NK-92 treated with Interleukin-12 subunit alpha and Interleukin-12 subunit beta, amount 100 ng/mL, for 24 hours (cell line): ENCODE measurements at regions not wholly inside any gene's neighbourhood (a gene's known extent, or its start where the extent isn't known, plus 50 kb on each side); places are given as distances from the start of the nearest gene placed in this dataset.

Experiments used
- DNase-seq: peaks from one replicate; lab custom pipeline; 2025; lab: John Stamatoyannopoulos, UW

DNA sequence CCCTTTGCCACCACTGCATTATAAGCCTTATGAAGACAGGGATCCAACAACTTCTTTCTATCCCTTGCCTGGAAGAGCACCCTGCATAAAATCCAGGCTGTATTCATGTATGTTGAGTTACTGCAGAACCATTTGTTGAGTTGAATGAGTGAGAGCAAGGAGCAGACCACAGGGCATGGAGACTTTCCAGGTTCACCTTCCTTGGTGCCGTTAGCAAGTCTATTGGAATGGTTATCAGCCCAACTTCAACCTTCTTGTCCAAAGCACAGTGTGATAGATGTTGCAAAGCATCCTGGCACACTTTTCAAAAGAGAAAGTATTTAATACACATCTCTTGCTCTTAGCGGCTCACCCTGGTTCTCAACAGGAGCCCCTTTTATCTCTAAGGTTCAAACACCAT lies 100.9 kb upstream of the CLDN10 start:
- DNase-seq = no peak

DNA sequence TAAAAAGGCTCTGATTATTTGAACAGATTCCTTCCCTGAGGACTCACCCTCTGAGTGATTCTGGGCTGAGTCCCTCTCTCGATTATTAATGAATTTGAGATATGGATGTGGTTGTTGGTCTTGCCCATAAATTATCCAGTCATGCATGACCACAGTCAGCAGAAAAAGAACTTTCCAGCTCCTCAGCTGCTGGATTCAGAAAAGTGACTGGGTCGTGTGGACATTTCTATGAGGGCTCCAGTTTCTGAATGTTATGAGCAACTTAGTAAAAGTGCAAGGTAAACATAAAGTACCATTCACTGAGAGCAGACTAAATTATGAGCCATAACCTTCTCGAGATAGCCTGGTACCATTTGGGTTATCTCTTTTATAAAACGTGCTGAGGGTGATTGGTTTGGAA lies 100.1 kb upstream of the CLDN10 start:
- no peak for DNase-seq

DNA sequence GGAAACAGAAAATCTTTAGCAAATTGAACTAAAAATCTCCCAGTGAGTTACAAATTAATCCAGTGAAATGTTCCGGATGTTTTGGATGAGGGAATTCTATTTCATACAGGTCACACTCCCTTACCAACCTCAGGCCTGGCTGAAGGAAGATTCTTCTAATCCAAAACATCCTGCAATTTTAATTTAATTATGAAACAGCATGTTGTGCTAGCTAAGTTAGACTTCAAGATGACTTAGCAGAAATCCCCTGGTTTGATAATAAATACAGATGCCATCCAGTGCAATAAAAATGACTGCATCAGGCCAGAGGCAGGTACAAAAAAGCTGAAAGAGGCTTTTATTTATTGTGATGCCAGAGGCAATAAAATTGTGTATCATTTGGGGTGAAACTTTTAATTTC lies 96.7 kb upstream of the CLDN10 start:
- no peak for DNase-seq

GRCh38 chr13:95456815-95457214 lies 95.7 kb upstream of the CLDN10 start:
- DNase-seq = no peak

DNA sequence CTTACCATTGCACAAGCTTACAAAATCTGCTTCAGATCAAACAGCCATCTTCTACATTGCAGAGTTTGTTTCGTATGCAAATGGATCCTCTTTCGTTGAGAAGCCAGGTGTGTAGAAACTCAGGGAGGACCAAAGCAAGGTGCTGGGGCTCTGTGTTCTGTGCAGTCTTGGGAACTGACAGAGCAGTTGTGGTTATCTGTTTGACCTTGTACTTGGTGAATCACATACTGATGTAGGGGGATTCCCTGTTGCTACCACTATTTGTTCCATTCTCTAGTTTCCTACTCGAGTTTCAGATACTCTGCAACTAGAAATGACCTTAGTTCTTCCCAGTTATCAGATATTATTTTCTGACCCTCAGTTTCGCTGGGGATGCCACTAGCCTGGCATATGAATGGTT lies 95.2 kb upstream of the CLDN10 start:
- DNase-seq = peak; percentile 28

DNA sequence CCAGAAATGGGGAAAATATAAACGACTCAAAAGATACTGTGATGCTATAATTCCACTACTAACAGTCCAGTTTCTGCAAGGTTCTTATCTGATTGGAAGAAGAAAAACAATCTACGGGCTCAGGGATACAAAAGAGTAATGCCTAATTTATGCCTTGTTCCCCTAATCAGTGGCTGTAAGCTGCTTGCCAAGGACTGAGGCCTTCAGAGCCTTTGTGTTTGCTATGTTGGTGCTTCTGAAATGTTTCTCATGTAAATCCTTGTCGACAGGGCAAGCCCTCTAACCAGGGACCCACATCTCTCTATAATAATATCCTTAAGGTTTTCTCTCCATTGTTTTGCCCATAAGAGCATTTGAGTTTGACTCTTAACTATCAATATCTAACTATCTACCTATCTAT lies 89.7 kb upstream of the CLDN10 start:
- DNase-seq = no peak

- DNase-seq = no peak
These were observed 89.0 kb upstream of the CLDN10 start for GRCh38 chr13:95463531-95463930.

DNA sequence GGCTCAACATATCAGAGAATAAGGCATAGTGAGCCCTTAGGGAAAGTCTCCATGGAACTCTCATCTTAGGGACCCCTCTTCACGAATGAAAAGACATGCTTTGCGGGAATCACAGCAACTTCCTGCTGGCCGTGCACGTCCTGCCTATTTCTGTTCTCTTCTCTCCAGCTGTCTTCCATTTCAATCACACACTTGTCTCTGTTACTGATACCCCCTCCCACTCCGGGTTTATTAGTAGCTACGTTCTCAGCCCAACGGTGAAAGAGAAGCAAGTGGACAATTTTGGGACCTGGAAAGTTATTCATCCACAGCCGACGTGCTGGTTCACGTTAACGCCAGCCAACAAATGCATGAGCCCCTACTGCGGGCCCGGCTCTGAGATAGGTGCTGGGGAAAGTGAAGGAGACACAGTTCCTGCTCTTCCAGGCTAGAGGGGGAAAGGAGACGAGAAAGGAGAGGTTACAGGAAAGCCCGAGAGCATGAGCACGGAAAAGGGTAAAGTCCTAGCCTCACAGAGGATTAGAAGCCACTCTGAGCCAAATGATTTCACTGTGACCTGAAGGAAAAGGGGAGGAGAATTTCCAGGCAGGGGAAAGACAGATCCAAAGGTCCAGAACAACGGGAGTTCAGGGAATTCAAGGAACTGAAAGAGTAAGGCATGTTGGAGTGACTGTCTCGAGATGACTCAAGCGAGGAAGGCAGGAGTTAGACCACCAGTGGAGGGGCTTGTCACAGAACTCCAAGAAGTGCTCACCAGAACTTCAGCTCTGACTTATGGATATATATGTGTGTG lies 81.8 kb upstream of the CLDN10 start:
- DNase-seq = no peak

GRCh38 chr13:95471960-95472359 lies 80.6 kb upstream of the CLDN10 start:
- DNase-seq = no peak

GRCh38 chr13:95474992-95475391 lies 77.5 kb upstream of the CLDN10 start:
- no peak for DNase-seq

DNA sequence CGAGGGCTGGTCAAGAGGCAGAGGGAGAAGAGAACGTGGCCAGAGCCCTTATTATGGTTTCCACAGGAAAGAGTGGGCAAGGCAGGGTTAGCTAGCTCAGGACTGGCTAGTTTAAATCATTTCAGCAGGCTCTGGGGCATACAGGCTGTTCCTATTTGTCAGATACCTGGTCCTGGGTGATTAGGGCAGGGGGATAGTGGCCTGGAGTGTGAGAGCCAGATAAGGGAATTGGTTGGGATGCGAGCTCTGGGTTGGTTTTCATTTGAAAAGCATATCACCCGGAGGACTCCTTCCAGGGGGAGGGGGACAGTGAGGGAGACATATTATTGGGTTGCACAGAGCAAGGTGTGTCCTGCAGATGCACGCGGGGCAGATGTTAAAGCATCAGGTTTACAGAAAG lies 75.3 kb upstream of the CLDN10 start:
- DNase-seq = no peak

GRCh38 chr13:95479731-95480130 lies 72.8 kb upstream of the CLDN10 start:
- DNase-seq = no peak

- no peak for DNase-seq
These were observed 72.4 kb upstream of the CLDN10 start for GRCh38 chr13:95480131-95480545.

GRCh38 chr13:95480791-95481780 lies 71.4 kb upstream of the CLDN10 start:
- no peak for DNase-seq

- DNase-seq = no peak
These were observed 68.5 kb upstream of the CLDN10 start for GRCh38 chr13:95484052-95484451.

GRCh38 chr13:95485045-95485517 lies 67.4 kb upstream of the CLDN10 start:
- DNase-seq = peak; percentile 18

DNA sequence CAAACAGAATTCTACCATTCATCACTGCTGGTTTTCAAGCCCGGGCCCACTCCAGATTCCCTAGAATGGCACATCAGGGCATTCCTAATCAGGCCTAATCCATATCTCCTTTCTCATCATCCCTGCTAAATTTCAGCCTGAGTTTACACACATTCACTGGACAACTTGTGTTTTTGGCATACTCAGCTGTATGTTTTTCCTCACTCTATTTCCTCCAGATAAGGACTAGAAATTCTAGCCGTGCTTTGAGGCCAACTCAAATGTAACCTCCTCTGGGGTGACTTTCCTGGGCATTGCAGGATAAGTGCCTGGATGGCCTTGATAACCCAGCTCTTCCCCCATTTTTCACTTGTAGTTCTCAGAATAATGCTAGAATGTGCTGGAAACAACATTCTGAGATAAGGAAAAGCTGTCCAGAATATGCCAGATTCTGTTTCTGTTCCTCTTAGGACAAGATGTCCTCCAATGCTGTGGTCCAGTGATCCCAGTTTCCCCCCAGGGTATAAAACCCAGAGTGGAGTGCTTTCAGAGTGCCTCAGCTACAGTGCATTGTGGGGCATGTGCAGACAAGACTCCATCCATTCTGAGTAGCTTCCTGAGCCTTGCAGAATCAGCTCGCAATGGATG lies 66.9 kb upstream of the CLDN10 start:
- no peak for DNase-seq

- DNase-seq = no peak
These were observed 60.3 kb upstream of the CLDN10 start for GRCh38 chr13:95492044-95492801.

DNA sequence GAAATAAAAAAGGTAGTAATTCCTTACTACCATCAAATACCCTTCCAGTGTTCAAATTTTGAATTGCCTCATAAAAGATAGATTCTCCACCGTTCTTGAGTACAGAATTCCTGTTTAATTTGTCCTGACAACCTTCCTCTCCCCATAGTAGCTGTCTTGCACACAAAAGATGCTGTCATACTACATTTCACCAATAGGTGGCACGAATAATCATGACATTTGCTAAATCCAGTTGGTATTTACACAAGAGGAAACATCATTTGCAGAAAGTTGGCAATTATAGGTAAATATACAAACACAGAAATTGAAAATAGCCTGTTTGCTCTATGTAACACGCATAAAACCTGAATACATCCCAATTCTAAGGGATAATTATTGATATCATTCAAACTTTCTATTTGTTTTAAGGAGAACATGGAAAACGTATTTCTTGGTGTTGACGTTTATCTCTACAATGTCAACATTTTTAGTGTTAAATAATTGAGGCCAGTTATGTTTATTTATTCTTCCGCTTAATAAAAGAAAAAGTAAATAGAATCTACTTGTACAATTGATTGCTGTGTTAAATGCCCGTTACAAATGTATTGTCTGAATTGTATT lies 58.3 kb upstream of the CLDN10 start:
- no peak for DNase-seq

- DNase-seq = no peak
These were observed 56.0 kb upstream of the CLDN10 start for GRCh38 chr13:95496485-95496884.

DNA sequence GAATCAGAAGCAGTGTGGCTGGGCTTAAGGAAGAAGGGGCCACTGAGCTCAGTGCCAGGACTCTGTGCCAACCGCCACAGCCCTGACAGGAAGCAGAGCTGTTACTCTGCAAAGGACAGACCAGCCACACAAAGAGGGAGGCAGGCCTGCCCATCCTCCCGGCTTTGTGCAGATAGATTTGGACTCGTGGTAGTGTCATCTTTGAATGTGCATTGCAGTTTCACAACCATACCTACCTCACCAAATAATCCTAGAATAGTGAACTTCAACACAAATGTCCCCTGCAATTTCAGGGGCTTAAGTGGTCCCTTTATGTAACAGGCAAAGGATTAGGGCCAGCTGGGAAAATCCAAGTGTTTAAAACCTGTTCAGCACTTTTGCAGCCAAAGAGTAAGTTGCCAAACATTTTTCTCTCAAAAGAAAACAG lies 55.1 kb upstream of the CLDN10 start:
- no peak for DNase-seq
